ENCODE measurements at regions not wholly inside any gene's neighbourhood (a gene's known extent, or its start where the extent isn't known, plus 50 kb on each side); places are given as distances from the start of the nearest gene placed in this dataset.

GRCh38 chr13:90947976-90948375 is 399.5 kb upstream of the MIR17HG start:
- Mint-ChIP-seq H3K9me3 (ENCODE audit: unreplicated experiment) (peaks cover 8% of the 10 kb centered on the region), H3K4me1 (ENCODE audit: low read depth, unreplicated experiment) (peaks cover 6% of the 10 kb centered on the region), H3K36me3 (ENCODE audit: unreplicated experiment) (peaks cover 5% of the 10 kb centered on the region), H3K4me3 (ENCODE audit: unreplicated experiment) (no peak overlapping the region), H3K27me3 (ENCODE audit: unreplicated experiment) (peaks cover 5% of the 10 kb centered on the region), H3K27ac (ENCODE audit: unreplicated experiment) (no peak overlapping the region)
- DNase-seq, result no peak
- no peak for TF ChIP-seq CTCF (IDR thresholded peaks at IDR 0.05; ENCODE audit: partially characterized antibody, unreplicated experiment)

- no peak for DNase-seq
- H3K36me3 Mint-ChIP-seq (ENCODE audit: unreplicated experiment), result peaks cover 5% of the 10 kb centered on the region
- peaks cover 2% of the 10 kb centered on the region for H3K9me3 Mint-ChIP-seq (ENCODE audit: unreplicated experiment)
- TF ChIP-seq CTCF (IDR thresholded peaks at IDR 0.05; ENCODE audit: partially characterized antibody, unreplicated experiment), result no peak
- H3K27ac Mint-ChIP-seq (ENCODE audit: unreplicated experiment), result no peak overlapping the region
- H3K27me3 Mint-ChIP-seq (ENCODE audit: unreplicated experiment), result no peaks in the 10 kb centered on the region
- no peak overlapping the region for H3K4me3 Mint-ChIP-seq (ENCODE audit: unreplicated experiment)
- H3K4me1 Mint-ChIP-seq (ENCODE audit: low read depth, unreplicated experiment), result no peaks in the 10 kb centered on the region
Measured at GRCh38 chr13:90950160-90950559, 397.3 kb upstream of the MIR17HG start.

GRCh38 chr13:90951663-90952062 is 395.8 kb upstream of the MIR17HG start:
- no peak for TF ChIP-seq CTCF (IDR thresholded peaks at IDR 0.05; ENCODE audit: partially characterized antibody, unreplicated experiment)
- Mint-ChIP-seq H3K4me1 (ENCODE audit: low read depth, unreplicated experiment) (no peaks in the 10 kb centered on the region), H3K9me3 (ENCODE audit: unreplicated experiment) (no peaks in the 10 kb centered on the region), H3K27ac (ENCODE audit: unreplicated experiment) (no peak overlapping the region), H3K27me3 (ENCODE audit: unreplicated experiment) (no peaks in the 10 kb centered on the region), H3K36me3 (ENCODE audit: unreplicated experiment) (peaks cover 5% of the 10 kb centered on the region), H3K4me3 (ENCODE audit: unreplicated experiment) (no peak overlapping the region)
- no peak for DNase-seq

- no peak overlapping the region for H3K27ac Mint-ChIP-seq (ENCODE audit: unreplicated experiment)
- peaks cover 5% of the 10 kb centered on the region for H3K36me3 Mint-ChIP-seq (ENCODE audit: unreplicated experiment)
- H3K4me3 Mint-ChIP-seq (ENCODE audit: unreplicated experiment), result no peak overlapping the region
- H3K27me3 Mint-ChIP-seq (ENCODE audit: unreplicated experiment), result no peaks in the 10 kb centered on the region
- no peak for DNase-seq
- H3K9me3 Mint-ChIP-seq (ENCODE audit: unreplicated experiment), result no peaks in the 10 kb centered on the region
- no peaks in the 10 kb centered on the region for H3K4me1 Mint-ChIP-seq (ENCODE audit: low read depth, unreplicated experiment)
- no peak for TF ChIP-seq CTCF (IDR thresholded peaks at IDR 0.05; ENCODE audit: partially characterized antibody, unreplicated experiment)
Measured at GRCh38 chr13:90952326-90952725, 395.2 kb upstream of the MIR17HG start.

- no peak for DNase-seq
- H3K36me3 Mint-ChIP-seq (ENCODE audit: unreplicated experiment), result no peaks in the 10 kb centered on the region
- H3K27ac Mint-ChIP-seq (ENCODE audit: unreplicated experiment), result no peak overlapping the region
- no peak for TF ChIP-seq CTCF (IDR thresholded peaks at IDR 0.05; ENCODE audit: partially characterized antibody, unreplicated experiment)
- H3K4me3 Mint-ChIP-seq (ENCODE audit: unreplicated experiment), result no peak overlapping the region
- no peaks in the 10 kb centered on the region for H3K9me3 Mint-ChIP-seq (ENCODE audit: unreplicated experiment)
- H3K4me1 Mint-ChIP-seq (ENCODE audit: low read depth, unreplicated experiment), result no peaks in the 10 kb centered on the region
- H3K27me3 Mint-ChIP-seq (ENCODE audit: unreplicated experiment), result no peaks in the 10 kb centered on the region
Measured at GRCh38 chr13:90954605-90955195, 392.8 kb upstream of the MIR17HG start.
